ENCODE measurements at regions not wholly inside any gene's neighbourhood (a gene's known extent, or its start where the extent isn't known, plus 50 kb on each side); places are given as distances from the start of the nearest gene placed in this dataset.
"Not testable (repeated sequence)": the region's sequence is repeated elsewhere in the genome, so short reads cannot be mapped to it uniquely, and the experiment has no call there.

DNA sequence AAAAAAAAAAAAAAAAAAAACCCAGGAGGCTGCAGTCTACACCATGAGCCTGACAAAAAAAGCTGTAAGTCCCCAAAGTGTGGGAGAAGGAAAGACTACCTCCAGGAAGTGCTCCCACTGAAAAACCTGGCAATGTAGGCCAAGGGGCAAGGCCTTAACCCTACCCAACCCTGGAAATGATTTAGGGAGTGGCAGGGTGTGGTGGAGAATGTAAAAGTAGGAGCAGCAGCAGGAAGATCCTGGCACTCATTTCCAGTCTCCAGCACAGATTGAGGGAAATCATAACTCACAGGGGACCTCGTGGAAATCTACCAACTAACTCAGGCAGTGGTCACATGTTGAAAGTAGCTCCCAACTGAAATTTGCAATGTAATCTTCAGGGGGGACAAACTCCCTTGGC, 839.5 kb downstream of the EPHA3 start:
- no peak for DNase-seq (ENCODE audit: low spot score)
- no peak for TF ChIP-seq CTCF (IDR thresholded peaks at IDR 0.05)
- Histone ChIP-seq H3K27ac (no peak overlapping the region), H3K4me3 (no peak overlapping the region)

GRCh38 chr3:89947337-89947954, 840.0 kb downstream of the EPHA3 start:
- Histone ChIP-seq H3K27ac (no peak overlapping the region), H3K4me3 (no peak overlapping the region)
- no peak for TF ChIP-seq CTCF (IDR thresholded peaks at IDR 0.05)
- no peak for DNase-seq (ENCODE audit: low spot score)

- H3K4me3 ChIP-seq: no peak overlapping the region
- H3K27ac ChIP-seq: no peak overlapping the region
- DNase-seq (ENCODE audit: low spot score): no peak
- no peak for TF ChIP-seq CTCF (IDR thresholded peaks at IDR 0.05)
Measured at GRCh38 chr3:89948008-89948407, 840.6 kb downstream of the EPHA3 start.

DNA sequence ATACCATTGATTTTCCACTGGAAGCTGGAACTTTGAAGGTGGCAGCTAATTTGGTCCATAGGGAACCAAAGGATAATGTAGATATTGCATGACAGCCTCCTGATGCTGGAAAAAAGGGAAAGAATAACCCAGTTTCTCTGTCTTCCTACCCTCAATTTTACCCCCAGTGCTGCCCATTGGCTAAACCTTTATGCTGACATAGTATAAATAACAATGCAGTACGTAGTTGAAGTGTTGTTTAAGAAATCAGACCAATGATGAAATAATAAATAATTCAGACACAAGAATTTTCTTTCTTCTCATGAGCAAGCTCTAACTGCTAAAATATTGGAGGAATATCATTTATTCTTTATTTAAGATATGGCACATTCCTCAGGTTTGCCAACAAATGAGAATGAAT, 843.4 kb downstream of the EPHA3 start:
- TF ChIP-seq CTCF (IDR thresholded peaks at IDR 0.05): no peak
- Histone ChIP-seq H3K27ac (no peak overlapping the region), H3K4me3 (no peak overlapping the region)
- no peak for DNase-seq (ENCODE audit: low spot score)

GRCh38 chr3:89954137-89954536, 846.7 kb downstream of the EPHA3 start:
- DNase-seq (ENCODE audit: low spot score): no peak
- H3K4me3 ChIP-seq: no peak overlapping the region
- TF ChIP-seq CTCF (IDR thresholded peaks at IDR 0.05): no peak
- no peak overlapping the region for H3K27ac ChIP-seq

- no peak for DNase-seq (ENCODE audit: low spot score)
- no peak overlapping the region for H3K4me3 ChIP-seq
- TF ChIP-seq CTCF (IDR thresholded peaks at IDR 0.05): no peak
- no peak overlapping the region for H3K27ac ChIP-seq
Measured at GRCh38 chr3:89955156-89955555, 847.7 kb downstream of the EPHA3 start.

- TF ChIP-seq CTCF (IDR thresholded peaks at IDR 0.05): no peak
- DNase-seq (ENCODE audit: low spot score): no peak
- Histone ChIP-seq H3K27ac (no peak overlapping the region), H3K4me3 (no peak overlapping the region)
Measured at GRCh38 chr3:89957451-89957850, 850.0 kb downstream of the EPHA3 start.

- not testable (repeated sequence) for DNase-seq (ENCODE audit: low spot score); H3K4me3 ChIP-seq; H3K27ac ChIP-seq
Measured at GRCh38 chr3:89958163-89958562, 850.7 kb downstream of the EPHA3 start.

Measured in coronary artery (tissue), 2 donors.